ENCODE measurements at regions not wholly inside any gene's neighbourhood (a gene's known extent, or its start where the extent isn't known, plus 50 kb on each side); places are given as distances from the start of the nearest gene placed in this dataset.

DNA sequence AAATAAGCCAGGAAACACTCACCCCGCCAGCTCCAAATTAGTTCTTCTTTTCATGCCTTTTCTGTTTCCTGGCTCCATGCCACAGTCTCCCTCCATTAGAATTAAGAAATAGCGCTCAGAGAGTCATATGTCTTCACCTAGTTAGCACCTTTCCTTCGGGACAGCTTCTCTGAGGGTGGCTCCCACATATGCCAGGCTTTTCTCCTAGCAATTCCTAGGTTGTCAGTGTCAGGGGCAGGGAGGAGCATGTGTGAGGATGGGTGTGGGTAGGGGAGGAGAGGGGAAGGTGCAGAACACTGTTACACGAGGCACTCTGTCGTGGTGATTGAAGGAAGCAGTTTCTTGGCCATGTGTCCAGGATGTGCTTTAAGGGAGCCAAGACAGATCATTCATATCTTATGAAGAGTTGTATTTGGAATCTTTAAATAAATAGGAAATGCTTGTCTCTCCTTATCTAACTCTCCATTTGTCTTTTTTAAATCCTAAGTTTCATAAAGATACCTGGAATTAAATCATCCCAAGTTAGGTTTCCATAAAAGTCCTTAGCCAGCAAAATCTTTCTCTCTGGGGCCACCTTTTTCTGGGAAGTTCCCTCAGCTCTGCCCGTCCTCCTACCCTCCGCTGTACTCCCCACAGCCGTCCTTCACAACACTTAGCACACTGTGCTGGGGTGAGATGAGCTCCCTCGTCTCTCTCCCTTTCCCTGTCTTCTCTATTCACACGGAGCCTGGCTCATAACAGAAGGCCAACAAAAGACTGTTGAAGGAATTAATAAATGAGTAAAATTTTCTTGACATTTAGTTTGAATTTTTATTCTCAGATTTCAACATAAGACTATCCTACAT lies 361.0 kb downstream of the CD83 start:
- peaks cover 12% of the 10 kb centered on the region for H3K36me3 Mint-ChIP-seq (ENCODE audit: low read depth)
- H3K27ac ChIP-seq (ENCODE audit: low read depth) = no peak overlapping the region
- no peaks in the 10 kb centered on the region for H3K27me3 ChIP-seq (ENCODE audit: insufficient read depth)
- H2AFZ ChIP-seq = no peak overlapping the region
- DNase-seq (ENCODE audit: low spot score) = no peak
- H3K4me3 Mint-ChIP-seq = no peak overlapping the region
- peaks cover 21% of the 10 kb centered on the region for H3K9me3 Mint-ChIP-seq
- H3K9me2 ChIP-seq (ENCODE audit: insufficient read depth) = peaks cover 3% of the 10 kb centered on the region; the same call in 1 of the 2 replicates
- H4K20me1 ChIP-seq (replicated peaks; ENCODE audit: insufficient read depth) = no peaks in the 10 kb centered on the region
- no peaks in the 10 kb centered on the region for H3K79me2 ChIP-seq (replicated peaks; ENCODE audit: insufficient read depth)
- no peaks in the 10 kb centered on the region for H3K4me1 Mint-ChIP-seq
- no peak for ATAC-seq
- no peak overlapping the region for H3K4me2 ChIP-seq
- H3K27ac Mint-ChIP-seq = no peak overlapping the region
- H3K4me1 ChIP-seq (ENCODE audit: insufficient read depth) = no peaks in the 10 kb centered on the region
- peaks cover 5% of the 10 kb centered on the region; the same call in 1 of the 2 replicates for H3K36me3 ChIP-seq (ENCODE audit: insufficient read depth)
- no peaks in the 10 kb centered on the region for H3F3A ChIP-seq (replicated peaks; ENCODE audit: low read depth)
- no peak for TF ChIP-seq REST (IDR thresholded peaks at IDR 0.05; ENCODE audit: unreplicated experiment)
- no peak for TF ChIP-seq NANOG (IDR thresholded peaks at IDR 0.05; ENCODE audit: borderline replicate concordance)
- no peak for TF ChIP-seq CREB1 (CRISPR knock-in tag; IDR thresholded peaks at IDR 0.05; ENCODE audit: low read depth)
- TF ChIP-seq ZNF114 (CRISPR knock-in tag; IDR thresholded peaks at IDR 0.05) = no peak
- TF ChIP-seq STAT1 (IDR thresholded peaks at IDR 0.05; ENCODE audit: unreplicated experiment) = no peak
- no peak for TF ChIP-seq EZH2 (IDR thresholded peaks at IDR 0.05; ENCODE audit: low read depth, unreplicated experiment)
- TF ChIP-seq ZNF331 (CRISPR knock-in tag; IDR thresholded peaks at IDR 0.05; ENCODE audit: low read depth) = no peak
- TF ChIP-seq, protein P1, sequence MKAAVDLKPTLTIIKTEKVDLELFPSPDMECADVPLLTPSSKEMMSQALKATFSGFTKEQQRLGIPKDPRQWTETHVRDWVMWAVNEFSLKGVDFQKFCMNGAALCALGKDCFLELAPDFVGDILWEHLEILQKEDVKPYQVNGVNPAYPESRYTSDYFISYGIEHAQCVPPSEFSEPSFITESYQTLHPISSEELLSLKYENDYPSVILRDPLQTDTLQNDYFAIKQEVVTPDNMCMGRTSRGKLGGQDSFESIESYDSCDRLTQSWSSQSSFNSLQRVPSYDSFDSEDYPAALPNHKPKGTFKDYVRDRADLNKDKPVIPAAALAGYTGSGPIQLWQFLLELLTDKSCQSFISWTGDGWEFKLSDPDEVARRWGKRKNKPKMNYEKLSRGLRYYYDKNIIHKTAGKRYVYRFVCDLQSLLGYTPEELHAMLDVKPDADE (IDR thresholded peaks at IDR 0.05) = no peak
- no peak for TF ChIP-seq JUNB (IDR thresholded peaks at IDR 0.05; ENCODE audit: unreplicated experiment)
- TF ChIP-seq, protein P2, sequence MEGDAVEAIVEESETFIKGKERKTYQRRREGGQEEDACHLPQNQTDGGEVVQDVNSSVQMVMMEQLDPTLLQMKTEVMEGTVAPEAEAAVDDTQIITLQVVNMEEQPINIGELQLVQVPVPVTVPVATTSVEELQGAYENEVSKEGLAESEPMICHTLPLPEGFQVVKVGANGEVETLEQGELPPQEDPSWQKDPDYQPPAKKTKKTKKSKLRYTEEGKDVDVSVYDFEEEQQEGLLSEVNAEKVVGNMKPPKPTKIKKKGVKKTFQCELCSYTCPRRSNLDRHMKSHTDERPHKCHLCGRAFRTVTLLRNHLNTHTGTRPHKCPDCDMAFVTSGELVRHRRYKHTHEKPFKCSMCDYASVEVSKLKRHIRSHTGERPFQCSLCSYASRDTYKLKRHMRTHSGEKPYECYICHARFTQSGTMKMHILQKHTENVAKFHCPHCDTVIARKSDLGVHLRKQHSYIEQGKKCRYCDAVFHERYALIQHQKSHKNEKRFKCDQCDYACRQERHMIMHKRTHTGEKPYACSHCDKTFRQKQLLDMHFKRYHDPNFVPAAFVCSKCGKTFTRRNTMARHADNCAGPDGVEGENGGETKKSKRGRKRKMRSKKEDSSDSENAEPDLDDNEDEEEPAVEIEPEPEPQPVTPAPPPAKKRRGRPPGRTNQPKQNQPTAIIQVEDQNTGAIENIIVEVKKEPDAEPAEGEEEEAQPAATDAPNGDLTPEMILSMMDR (conservative IDR thresholded peaks at IDR 0.05; ENCODE audit: low read depth in 2 of 2) = no peak
- no peak for TF ChIP-seq POLR2AphosphoS5 (IDR thresholded peaks at IDR 0.05; ENCODE audit: low read depth)
- TF ChIP-seq EZH2phosphoT487 (IDR thresholded peaks at IDR 0.05; ENCODE audit: unreplicated experiment) = no peak
- TF ChIP-seq, protein P3, sequence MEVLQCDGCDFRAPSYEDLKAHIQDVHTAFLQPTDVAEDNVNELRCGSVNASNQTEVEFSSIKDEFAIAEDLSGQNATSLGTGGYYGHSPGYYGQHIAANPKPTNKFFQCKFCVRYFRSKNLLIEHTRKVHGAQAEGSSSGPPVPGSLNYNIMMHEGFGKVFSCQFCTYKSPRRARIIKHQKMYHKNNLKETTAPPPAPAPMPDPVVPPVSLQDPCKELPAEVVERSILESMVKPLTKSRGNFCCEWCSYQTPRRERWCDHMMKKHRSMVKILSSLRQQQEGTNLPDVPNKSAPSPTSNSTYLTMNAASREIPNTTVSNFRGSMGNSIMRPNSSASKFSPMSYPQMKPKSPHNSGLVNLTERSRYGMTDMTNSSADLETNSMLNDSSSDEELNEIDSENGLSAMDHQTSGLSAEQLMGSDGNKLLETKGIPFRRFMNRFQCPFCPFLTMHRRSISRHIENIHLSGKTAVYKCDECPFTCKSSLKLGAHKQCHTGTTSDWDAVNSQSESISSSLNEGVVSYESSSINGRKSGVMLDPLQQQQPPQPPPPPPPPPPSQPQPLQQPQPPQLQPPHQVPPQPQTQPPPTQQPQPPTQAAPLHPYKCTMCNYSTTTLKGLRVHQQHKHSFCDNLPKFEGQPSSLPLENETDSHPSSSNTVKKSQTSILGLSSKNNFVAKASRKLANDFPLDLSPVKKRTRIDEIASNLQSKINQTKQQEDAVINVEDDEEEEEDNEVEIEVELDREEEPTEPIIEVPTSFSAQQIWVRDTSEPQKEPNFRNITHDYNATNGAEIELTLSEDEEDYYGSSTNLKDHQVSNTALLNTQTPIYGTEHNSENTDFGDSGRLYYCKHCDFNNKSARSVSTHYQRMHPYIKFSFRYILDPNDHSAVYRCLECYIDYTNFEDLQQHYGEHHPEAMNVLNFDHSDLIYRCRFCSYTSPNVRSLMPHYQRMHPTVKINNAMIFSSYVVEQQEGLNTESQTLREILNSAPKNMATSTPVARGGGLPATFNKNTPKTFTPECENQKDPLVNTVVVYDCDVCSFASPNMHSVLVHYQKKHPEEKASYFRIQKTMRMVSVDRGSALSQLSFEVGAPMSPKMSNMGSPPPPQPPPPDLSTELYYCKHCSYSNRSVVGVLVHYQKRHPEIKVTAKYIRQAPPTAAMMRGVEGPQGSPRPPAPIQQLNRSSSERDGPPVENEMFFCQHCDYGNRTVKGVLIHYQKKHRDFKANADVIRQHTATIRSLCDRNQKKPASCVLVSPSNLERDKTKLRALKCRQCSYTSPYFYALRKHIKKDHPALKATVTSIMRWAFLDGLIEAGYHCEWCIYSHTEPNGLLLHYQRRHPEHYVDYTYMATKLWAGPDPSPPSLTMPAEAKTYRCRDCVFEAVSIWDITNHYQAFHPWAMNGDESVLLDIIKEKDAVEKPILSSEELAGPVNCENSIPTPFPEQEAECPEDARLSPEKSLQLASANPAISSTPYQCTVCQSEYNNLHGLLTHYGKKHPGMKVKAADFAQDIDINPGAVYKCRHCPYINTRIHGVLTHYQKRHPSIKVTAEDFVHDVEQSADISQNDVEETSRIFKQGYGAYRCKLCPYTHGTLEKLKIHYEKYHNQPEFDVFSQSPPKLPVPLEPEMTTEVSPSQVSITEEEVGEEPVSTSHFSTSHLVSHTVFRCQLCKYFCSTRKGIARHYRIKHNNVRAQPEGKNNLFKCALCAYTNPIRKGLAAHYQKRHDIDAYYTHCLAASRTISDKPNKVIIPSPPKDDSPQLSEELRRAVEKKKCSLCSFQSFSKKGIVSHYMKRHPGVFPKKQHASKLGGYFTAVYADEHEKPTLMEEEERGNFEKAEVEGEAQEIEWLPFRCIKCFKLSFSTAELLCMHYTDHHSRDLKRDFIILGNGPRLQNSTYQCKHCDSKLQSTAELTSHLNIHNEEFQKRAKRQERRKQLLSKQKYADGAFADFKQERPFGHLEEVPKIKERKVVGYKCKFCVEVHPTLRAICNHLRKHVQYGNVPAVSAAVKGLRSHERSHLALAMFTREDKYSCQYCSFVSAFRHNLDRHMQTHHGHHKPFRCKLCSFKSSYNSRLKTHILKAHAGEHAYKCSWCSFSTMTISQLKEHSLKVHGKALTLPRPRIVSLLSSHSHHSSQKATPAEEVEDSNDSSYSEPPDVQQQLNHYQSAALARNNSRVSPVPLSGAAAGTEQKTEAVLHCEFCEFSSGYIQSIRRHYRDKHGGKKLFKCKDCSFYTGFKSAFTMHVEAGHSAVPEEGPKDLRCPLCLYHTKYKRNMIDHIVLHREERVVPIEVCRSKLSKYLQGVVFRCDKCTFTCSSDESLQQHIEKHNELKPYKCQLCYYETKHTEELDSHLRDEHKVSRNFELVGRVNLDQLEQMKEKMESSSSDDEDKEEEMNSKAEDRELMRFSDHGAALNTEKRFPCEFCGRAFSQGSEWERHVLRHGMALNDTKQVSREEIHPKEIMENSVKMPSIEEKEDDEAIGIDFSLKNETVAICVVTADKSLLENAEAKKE (CRISPR knock-in tag; IDR thresholded peaks at IDR 0.05) = no peak
- no peaks in the 10 kb centered on the region for H3K27me3 Mint-ChIP-seq (ENCODE audit: insufficient read depth, low read depth, poor library complexity)
- H3K4me3 ChIP-seq = no peak overlapping the region
